Endothelial cell of umbilical vein (primary cell): ENCODE measurements at regions not wholly inside any gene's neighbourhood (a gene's known extent, or its start where the extent isn't known, plus 50 kb on each side); places are given as distances from the start of the nearest gene placed in this dataset.

Source experiments
- EZH2 ChIP-seq: IDR thresholded peaks from 2 replicates; pipeline ENCODE4 v1.6.1; 2012; ENCODE audit warnings: borderline replicate concordance, low read depth, mild to moderate bottlenecking, moderate library complexity, low read length, inconsistent platforms; ENCODE audit not compliant: severe bottlenecking
- GATA2 ChIP-seq: IDR thresholded peaks from 2 replicates; pipeline ENCODE4 v1.7.0; 2011; ENCODE audit warnings: low read depth, mild to moderate bottlenecking, moderate library complexity, mixed read lengths, low read length; ENCODE audit not compliant: insufficient read length, insufficient read depth
- JUN ChIP-seq: IDR thresholded peaks from 2 replicates; pipeline ENCODE4 v1.6.1; 2011; ENCODE audit warnings: borderline replicate concordance, low read depth; ENCODE audit not compliant: insufficient read length, insufficient read depth
- MYC ChIP-seq: IDR thresholded peaks from one replicate; pipeline ENCODE4 v1.6.1; 2011; ENCODE audit warnings: mild to moderate bottlenecking, low read depth, low read length
- POLR2AphosphoS5 ChIP-seq: IDR thresholded peaks from 2 replicates; pipeline ENCODE4 v1.6.1; 2012; ENCODE audit warnings: low read depth, mild to moderate bottlenecking, control low read depth, low read length, moderate library complexity; ENCODE audit not compliant: insufficient read depth
- TF ChIP-seq, protein P1 (sequence below), 2 donors: IDR thresholded peaks; 1 replicate in 1 of 2; 2 replicates in 1 of 2; pipeline ENCODE4 v1.5.1; 2011; ENCODE audit warnings: low read length in 2 of 2, mild to moderate bottlenecking in 2 of 2, moderate library complexity in 2 of 2, control low read depth in 1 of 2, inconsistent platforms in 1 of 2, low read depth in 1 of 2; ENCODE audit not compliant: insufficient read depth in 1 of 2; ENCODE audit errors: extremely low read depth in 1 of 2
- TF ChIP-seq, protein P2 (sequence below): IDR thresholded peaks from 2 replicates; pipeline ENCODE4 v1.6.1; 2011; ENCODE audit not compliant: insufficient read depth, insufficient read length

DNA sequence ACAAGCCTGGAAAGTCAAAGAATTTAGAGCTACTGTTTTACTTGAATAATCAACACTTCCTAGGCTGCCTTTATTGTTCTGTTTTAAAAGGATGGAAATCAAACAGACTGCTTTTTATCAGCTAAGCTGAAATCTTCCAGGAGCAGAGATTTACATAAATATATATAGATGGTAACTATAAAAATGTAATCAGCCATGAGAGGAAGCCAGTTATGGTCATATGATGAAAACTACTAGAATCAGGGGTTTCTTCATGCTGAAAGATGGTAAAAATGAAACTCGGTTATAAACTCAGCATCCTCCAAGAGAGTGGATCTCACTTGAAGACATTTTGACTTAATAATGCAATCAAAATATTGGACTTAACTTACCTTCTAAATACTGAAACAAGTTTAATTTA, 413.0 kb downstream of the GXYLT1 start:
- TF ChIP-seq, protein P1, sequence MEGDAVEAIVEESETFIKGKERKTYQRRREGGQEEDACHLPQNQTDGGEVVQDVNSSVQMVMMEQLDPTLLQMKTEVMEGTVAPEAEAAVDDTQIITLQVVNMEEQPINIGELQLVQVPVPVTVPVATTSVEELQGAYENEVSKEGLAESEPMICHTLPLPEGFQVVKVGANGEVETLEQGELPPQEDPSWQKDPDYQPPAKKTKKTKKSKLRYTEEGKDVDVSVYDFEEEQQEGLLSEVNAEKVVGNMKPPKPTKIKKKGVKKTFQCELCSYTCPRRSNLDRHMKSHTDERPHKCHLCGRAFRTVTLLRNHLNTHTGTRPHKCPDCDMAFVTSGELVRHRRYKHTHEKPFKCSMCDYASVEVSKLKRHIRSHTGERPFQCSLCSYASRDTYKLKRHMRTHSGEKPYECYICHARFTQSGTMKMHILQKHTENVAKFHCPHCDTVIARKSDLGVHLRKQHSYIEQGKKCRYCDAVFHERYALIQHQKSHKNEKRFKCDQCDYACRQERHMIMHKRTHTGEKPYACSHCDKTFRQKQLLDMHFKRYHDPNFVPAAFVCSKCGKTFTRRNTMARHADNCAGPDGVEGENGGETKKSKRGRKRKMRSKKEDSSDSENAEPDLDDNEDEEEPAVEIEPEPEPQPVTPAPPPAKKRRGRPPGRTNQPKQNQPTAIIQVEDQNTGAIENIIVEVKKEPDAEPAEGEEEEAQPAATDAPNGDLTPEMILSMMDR (IDR thresholded peaks at IDR 0.05; ENCODE audit: extremely low read depth in 1 of 2, insufficient read depth in 1 of 2, low read depth in 1 of 2, low read length in 2 of 2): no peak
- TF ChIP-seq GATA2 (no peak), EZH2 (no peak), POLR2AphosphoS5 (no peak), JUN (no peak), MYC (no peak)
- TF ChIP-seq, protein P2, sequence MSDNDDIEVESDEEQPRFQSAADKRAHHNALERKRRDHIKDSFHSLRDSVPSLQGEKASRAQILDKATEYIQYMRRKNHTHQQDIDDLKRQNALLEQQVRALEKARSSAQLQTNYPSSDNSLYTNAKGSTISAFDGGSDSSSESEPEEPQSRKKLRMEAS: no peak
